ENCODE measurements at regions not wholly inside any gene's neighbourhood (a gene's known extent, or its start where the extent isn't known, plus 50 kb on each side); places are given as distances from the start of the nearest gene placed in this dataset.

DNA sequence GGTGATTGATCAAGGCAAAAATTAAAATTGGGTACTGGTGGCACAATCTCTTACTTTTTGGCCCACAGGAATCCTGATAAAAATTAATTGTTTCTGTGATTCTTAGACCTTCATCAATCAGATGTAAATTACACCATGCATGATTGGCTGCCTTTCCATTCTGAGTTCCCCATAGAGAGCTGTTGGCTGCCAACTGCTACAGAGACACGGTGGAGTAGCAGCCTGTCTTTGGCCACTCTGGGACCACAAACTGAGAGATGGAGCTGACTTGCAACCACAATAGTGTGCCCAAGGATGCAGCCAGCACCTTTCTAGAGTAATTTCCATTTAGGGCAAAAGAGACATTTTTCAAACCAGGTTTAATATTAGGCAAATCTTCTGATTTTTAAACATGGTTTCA, 274.3 kb upstream of the MMS22L start:
- TF ChIP-seq, protein P1, sequence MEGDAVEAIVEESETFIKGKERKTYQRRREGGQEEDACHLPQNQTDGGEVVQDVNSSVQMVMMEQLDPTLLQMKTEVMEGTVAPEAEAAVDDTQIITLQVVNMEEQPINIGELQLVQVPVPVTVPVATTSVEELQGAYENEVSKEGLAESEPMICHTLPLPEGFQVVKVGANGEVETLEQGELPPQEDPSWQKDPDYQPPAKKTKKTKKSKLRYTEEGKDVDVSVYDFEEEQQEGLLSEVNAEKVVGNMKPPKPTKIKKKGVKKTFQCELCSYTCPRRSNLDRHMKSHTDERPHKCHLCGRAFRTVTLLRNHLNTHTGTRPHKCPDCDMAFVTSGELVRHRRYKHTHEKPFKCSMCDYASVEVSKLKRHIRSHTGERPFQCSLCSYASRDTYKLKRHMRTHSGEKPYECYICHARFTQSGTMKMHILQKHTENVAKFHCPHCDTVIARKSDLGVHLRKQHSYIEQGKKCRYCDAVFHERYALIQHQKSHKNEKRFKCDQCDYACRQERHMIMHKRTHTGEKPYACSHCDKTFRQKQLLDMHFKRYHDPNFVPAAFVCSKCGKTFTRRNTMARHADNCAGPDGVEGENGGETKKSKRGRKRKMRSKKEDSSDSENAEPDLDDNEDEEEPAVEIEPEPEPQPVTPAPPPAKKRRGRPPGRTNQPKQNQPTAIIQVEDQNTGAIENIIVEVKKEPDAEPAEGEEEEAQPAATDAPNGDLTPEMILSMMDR (IDR thresholded peaks at IDR 0.05), result no peak
- no peak for TF ChIP-seq POLR2A (IDR thresholded peaks at IDR 0.05)

Data from testis (tissue), 2 donors.